NCI-H460 (cell line): ENCODE measurements at regions not wholly inside any gene's neighbourhood (a gene's known extent, or its start where the extent isn't known, plus 50 kb on each side); places are given as distances from the start of the nearest gene placed in this dataset.

Experiments used
- DNase-seq: peaks from one replicate; pipeline ENCODE4 v3.0.0-alpha.2; 2016; ENCODE audit warnings: low read depth; ENCODE audit errors: extremely low read depth

- DNase-seq = no peak
Observed at GRCh38 chr9:111197256-111197655, 132.8 kb downstream of the OR2K2 start.

- no peak for DNase-seq
Observed at GRCh38 chr9:111195766-111196165, 134.3 kb downstream of the OR2K2 start.

GRCh38 chr9:111193095-111193494 lies 136.9 kb downstream of the OR2K2 start:
- no peak for DNase-seq

- no peak for DNase-seq
Observed at GRCh38 chr9:111192650-111193049, 137.4 kb downstream of the OR2K2 start.

- no peak for DNase-seq
Observed at GRCh38 chr9:111190347-111190746, 139.7 kb downstream of the OR2K2 start.

GRCh38 chr9:111187376-111187775 lies 142.6 kb downstream of the OR2K2 start:
- no peak for DNase-seq

GRCh38 chr9:111186021-111186530 lies 143.9 kb downstream of the OR2K2 start:
- DNase-seq = no peak

- no peak for DNase-seq
Observed at GRCh38 chr9:111180811-111181210, 142.5 kb upstream of the LPAR1 start.

GRCh38 chr9:111179577-111179976 lies 141.3 kb upstream of the LPAR1 start:
- DNase-seq = no peak

- DNase-seq = no peak
Observed at GRCh38 chr9:111178331-111179055, 140.2 kb upstream of the LPAR1 start.

- no peak for DNase-seq
Observed at GRCh38 chr9:111176511-111176910, 138.2 kb upstream of the LPAR1 start.

GRCh38 chr9:111175350-111175749 lies 137.1 kb upstream of the LPAR1 start:
- no peak for DNase-seq

- no peak for DNase-seq
Observed at GRCh38 chr9:111167341-111167740, 129.1 kb upstream of the LPAR1 start.

- no peak for DNase-seq
Observed at GRCh38 chr9:111163716-111164389, 125.6 kb upstream of the LPAR1 start.

GRCh38 chr9:111162026-111162425 lies 123.8 kb upstream of the LPAR1 start:
- no peak for DNase-seq

GRCh38 chr9:111161015-111161415 lies 122.7 kb upstream of the LPAR1 start:
- DNase-seq = no peak

GRCh38 chr9:111158999-111159398 lies 120.7 kb upstream of the LPAR1 start:
- DNase-seq = no peak

- DNase-seq = no peak
Observed at GRCh38 chr9:111158363-111158762, 120.1 kb upstream of the LPAR1 start.

GRCh38 chr9:111154081-111154562 lies 115.9 kb upstream of the LPAR1 start:
- DNase-seq = no peak

- DNase-seq = no peak
Observed at GRCh38 chr9:111152614-111153406, 114.5 kb upstream of the LPAR1 start.

- DNase-seq = no peak
Observed at GRCh38 chr9:111151537-111151936, 113.3 kb upstream of the LPAR1 start.
